Inflammatory macrophage treated with lipopolysaccharide for 1 hour (primary cell): ENCODE measurements at regions not wholly inside any gene's neighbourhood (a gene's known extent, or its start where the extent isn't known, plus 50 kb on each side); places are given as distances from the start of the nearest gene placed in this dataset.
A peak's percentile ranks its signal among the peaks of the same experiment; 100 is the strongest.

Experiments
- DNase-seq, 2 donors: peaks; one replicate each; pipeline ENCODE4 v3.0.0-alpha.2; 2020 to 2022

DNA sequence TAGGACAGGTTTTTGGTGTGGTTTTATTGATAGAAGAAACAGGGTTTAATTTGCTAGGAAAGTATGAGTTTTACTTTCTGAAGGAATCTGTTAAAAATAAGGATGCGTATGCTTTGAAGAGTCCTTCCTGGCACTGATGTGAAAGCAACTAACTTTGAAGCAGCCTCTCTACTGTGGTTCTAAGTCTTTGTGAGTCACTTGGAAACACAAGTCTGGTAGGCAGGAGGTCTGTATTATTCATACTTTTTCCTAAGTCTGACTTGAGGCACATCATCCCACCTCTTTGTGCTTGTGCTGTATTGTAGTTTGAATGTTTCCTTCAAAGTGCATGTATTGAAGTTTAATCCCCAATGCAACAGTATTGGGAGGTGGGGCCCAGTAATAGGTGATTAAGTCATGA is 129.0 kb downstream of the TAF11L14 start:
- no peak for DNase-seq

DNA sequence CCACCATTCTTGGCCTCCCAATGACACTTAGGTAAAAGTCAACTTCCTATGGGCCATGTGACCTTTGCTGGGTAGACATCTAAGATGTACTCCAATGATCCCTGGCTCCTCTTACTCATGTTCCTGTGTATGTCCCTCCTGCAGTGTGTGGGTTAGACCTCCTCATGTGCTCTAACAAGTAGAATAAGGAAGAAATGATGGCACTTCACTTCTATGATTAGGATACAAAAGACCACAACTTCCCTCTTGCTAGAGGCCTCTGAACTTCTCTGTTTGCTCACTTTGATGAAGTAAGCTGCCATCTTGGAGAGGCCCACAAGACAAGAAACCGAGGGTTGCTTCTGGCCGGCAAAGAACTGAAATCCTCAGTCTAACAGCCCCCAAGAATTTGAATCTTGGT is 131.8 kb downstream of the TAF11L14 start:
- DNase-seq, result peak; percentile 18 to 28

DNA sequence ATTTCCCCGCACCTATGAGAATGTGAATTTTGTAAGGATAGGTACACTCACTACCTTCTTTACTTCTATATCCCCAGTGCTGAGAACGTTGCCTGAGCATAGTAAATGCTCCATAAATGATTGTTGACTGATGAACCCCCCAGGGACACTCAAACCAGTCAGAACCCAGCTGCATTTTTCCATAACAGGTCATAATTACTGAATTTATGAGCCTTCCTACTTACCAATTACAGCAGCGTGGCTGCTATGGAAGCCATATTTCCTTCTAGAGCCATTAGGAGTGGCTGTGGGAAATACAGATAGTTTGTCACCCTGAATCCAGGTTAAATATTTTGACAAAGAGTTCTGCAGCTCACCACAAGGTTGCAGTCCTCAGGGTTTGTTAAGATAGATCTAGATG is 135.0 kb downstream of the TAF11L14 start:
- no peak for DNase-seq

DNA sequence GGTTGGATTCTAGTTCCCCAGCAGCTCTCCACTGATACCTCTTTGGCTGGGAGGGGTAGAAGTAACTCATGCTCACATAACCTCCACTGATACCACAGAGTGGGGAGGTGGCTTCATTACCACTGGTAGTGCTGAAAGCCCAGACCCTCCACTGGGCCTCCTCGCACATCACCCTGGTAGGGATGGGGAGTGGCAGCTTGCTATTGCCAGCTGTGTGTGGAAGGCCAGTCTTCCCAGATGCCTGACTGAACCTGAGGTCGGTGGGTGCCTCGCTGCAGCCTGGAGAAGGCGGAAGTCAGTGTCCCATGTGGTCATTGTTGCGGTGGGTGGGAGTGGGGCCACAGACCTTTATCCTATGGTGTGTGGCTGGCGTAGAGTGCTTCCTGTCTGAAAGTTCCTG is 138.0 kb downstream of the TAF11L14 start:
- no peak for DNase-seq

DNA sequence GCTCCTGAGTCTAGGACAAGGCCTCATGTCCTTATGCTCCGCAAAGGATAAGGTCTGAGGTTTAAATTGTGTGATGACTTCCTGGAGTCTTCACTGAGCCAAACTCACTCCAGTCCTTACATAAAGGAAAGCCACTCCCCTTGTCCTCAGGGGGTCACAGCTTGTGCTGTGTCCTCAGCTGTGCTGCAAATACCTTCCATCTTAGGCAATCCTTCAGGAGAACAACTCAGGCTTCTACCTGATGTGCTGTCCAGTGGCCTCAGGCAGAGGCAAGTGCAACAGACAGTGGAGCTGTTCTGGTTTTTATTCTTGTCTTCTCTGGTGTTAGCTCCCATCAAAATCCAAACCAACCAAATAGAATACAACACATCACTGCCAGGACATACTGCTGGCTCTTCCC is 151.5 kb downstream of the TAF11L14 start:
- DNase-seq, result no peak

DNA sequence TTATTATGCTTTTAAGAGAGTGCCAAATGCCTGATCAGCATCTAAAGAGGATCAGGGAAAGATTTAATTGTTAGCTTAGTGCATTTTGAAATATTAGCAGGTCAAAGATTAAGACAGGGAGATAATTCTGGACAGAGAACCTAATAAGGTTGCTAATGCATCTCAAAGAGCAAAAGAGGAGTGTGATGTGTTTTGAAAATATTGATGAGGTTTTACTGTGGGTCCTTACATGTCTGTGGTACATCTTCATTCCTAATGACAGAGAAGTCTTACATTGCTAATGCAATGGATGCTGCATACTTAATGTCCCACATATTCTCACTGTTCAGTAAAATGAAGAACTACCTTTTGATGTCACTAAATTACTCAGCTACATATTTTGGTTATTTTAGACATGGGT is 154.1 kb downstream of the TAF11L14 start:
- DNase-seq, result no peak

DNA sequence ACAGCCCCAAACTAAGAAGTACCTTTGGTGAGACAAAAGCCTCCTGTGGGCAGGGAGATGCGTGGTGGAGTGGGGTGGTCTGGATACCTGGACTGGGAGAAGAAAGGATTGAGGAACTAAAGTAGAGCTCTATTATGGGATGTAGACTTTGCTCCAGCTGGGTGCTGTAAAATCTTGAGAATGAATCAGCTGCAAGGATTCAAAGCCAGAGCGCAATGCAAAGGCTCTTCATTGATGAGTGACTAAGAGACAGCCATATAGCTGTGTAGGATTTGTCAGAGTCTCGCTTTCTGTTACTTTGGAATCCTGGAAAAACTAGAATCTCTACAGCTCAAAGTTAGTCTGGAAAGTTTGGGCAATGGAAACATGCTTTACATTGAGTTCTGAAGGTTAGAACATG is 159.9 kb downstream of the TAF11L14 start:
- DNase-seq, result no peak

DNA sequence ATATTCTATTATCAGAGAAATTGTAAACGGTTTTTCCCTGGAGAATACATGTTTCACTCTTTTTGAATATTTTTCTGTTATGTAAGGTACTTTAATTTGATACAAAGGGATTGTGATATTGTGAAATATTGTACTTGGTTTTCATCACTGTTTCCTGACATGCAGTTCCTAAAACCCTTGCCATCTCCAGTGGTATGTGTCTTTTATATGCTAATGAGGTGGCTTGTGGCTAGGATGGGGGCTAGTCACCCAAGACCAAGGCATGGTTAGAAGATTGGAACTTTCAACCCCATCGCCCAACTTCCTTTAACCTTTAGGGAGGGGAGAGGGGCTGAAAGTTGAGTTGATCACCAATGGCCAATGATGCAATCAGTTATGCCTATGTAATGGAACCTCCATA is 160.6 kb downstream of the TAF11L14 start:
- no peak for DNase-seq

DNA sequence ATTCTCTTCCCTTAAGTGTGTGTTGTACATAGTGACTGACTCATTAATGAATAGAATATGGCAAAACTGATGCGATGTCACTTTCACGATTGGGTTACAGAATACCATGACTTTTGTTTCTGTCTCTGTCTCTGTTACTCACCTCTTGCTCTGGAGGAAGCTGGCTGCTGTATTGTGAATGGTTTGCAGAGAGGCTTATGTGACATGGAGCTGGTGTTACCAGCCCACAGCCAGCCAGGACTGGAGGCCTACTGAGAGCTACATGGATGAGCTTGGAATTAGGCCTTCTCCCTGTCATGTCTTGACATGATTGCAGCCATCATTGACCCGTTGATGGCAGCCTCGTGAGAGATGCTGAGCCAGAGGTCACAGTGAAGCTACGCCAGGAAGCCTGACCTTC is 161.9 kb downstream of the TAF11L14 start:
- no peak for DNase-seq

DNA sequence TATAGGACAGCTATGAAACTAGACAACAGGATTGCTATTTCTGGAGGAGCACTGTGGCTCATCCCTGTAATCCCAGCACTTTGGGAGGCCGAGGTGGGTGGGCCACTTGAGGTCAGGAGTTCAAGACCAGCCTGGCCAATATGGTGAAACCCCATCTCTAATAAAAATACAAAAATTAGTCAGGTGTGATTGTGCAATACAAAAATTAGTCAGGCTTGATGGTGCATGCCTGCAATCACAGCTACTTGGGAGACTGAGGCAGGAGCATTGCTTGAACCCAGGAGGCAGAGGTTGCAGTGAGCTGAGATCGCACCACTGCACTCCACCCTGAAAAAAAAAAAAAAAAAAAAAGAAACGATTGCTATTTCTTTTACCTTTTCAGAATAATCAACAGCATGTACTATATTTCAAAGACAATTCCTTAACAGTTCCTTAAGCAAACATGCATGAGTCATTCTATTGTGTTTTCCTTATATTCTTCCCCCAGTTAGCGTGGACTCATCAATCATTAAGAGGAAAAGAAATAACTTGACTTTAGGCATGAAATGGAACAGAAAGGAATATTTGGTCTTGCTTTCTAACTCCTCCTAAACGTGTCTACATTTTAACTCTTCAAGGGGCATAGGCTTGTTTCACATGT is 162.6 kb downstream of the TAF11L14 start:
- no peak for DNase-seq

DNA sequence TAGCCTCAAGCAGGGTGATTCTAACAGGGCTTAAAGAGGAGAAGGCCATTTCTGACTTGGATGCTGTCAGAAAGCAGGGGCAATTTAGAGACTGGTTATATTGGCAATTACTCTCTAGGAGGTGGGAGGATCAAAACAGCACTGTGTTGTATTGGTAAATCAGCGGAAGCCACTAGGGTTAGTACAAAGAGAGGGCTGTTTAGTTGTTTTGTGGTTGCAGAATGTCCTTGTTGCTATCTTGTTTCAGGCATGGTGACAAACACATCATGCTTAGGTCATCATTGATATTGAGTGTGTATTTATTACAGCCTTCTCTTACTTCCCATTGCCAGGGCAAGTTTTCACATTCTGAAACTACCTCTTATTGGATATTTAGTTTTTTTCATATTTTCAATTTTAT is 165.3 kb downstream of the TAF11L14 start:
- no peak for DNase-seq

DNA sequence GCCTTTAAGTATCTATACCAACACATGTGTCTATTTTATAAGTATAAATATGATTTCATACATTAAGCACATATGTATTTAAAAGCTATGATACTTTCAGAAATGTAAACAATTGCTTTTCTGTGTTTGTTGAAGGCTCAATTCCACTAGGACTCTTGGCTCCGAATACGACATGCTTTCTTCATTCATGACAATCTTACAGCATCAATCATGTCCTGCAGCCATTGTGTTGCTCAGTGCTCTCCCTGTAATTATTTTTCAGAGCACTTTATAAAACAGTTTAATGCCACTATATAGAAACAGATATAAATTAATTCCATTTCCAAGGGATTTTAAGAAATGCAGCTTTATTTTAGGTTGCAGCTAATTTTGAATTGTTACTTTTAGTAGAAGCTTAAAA is 167.3 kb downstream of the TAF11L14 start:
- DNase-seq, result no peak

DNA sequence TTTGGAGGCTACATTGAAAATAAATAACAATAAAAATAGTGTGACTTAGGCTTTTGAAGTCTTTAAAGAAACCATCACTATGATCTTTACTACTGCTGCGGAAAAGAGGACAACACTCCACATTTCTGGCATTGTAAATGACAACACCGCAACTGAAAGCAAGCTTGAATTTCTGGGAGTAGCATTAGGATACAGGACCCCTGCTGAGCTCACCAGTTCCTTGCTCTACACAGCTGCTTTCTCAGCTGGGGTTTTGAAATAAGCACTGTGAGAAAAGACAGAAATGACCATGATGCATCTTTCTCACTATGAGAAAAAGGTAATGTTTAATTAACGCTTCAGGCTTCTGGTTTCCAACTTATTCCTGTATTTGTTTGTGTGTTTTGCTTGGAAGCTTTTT is 168.0 kb downstream of the TAF11L14 start:
- DNase-seq, result no peak

DNA sequence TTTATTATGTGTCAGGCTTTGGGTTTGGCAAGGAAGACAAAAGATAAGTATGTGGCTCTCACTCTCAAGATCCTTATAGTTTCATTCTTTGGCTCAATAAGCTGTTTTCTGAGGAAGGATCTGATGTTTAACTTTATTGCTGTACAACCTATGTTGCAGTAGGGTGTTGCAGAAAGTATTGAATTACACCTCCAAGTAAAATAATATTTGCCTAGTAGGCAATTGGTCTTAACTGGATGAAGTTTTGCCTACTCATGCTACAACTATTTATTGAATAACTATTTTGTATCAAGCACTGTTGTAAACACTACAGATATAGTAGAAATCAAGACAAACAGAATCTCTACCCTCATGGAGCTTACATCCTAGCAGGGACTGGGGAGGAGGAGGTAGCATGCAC is 169.7 kb downstream of the TAF11L14 start:
- DNase-seq, result no peak

DNA sequence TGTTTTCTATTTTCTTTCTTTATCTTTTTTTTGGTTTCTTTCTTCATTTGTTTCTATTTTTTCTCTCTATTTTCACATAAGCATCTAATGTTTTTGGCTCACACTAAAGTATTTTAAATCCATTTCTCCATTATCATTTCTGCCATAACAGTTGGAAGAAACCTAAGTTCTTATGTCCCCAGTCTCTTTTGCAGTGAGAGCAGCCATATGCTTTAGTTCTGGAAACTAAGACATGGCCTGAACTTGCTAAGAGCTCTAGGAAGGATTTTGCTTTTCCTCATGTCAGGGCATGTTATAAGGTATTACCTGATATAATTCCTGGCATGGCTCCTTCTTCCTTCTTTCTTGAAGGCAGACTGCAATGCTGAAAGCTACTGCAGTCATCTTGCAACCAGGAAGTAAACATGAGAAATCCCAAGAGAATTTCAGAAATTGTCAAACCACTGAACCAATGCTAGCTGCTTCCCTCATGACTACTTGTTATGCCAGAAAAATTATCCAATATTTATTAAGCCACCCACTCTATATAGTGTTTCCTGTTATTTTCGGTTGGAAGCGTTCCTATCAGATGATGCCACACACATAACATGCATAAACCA is 171.1 kb downstream of the TAF11L14 start:
- peak in 1 of 2 donors; percentile 5 for DNase-seq

DNA sequence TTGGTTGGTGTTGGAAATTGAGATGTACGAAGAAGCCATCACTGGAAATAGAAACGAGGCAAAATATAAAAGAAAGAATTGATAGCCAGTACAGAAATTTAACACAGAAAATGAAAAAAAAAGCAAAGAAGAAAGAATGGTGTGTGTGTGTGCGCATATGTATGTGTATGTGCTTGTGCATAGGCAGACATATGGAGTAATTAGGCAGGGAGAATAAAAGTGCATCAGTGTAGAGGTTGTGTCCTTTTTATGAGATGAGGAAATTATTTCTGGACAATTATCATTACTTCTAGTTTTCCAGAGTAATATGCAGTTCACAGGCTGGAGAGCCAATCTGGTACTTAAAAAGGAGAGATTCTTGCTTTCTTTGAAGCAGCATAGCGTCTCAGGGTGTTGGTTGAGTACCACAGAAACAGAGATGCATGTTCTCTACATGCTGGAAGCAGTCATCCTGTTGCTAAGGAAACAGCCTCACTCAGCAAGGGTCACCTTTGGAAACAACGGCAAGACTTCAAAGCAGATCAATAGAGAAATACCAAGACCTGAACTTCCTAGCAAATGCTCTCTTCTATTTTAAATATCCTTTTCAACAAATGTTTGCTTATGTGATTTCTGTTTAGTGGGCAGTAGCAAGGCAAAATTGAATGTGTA is 172.7 kb downstream of the TAF11L14 start:
- DNase-seq, result no peak

DNA sequence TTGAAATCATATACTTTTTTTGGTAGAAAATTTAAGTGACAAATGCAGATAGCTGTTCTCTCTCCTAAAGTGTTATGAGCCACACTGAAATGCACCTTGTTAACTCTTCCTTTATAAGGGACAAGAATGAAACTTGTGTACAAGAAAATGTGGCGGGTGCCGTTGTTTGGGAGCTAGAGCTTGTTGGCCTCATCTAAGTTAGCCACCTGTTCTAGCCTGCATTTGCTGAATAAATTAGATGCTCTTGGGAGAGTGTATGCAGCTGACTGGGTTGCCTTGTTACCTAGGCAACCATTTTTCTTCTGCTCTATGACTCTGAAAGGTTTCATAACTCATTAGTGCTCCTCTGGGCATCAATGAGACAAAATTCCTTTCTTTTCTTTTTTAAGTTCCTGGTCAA is 174.3 kb downstream of the TAF11L14 start:
- DNase-seq, result no peak

DNA sequence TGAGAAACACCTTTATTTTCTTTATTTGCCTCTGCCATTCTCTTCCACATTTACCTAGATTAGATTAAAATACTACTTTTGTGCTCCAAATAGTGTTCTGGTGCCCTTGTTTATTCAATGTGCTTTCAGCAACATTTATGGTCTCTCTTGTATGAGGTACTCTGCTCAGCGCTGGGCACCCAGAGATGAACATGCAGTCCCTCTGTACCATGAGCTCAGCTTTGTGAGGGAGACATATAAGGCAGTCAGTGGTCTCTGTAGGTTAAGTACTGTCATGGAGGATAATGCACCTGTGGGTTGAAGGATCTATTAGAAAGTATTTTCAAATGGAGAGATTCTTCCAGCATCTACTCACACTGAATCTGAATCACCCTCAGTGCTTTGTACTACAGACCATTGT is 176.5 kb downstream of the TAF11L14 start:
- no peak for DNase-seq

DNA sequence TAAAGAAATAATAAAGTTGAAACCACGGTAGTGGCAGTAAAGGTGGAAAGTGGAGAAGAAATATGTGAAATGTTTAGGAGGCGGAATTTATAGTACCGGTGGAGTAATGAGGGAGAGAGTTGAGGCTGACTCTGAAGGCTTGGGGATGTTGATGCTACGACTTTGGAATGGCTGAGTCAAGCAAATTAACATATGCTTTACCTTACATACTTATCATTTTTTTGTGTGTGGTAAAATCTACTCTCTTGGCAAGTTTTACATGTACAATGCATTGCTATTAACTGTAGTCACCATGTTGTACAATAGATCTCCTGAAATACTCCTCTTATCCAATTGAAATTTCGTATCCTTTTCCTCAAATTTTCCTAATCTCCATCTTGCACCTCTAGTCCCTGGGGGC is 179.0 kb downstream of the TAF11L14 start:
- no peak for DNase-seq

DNA sequence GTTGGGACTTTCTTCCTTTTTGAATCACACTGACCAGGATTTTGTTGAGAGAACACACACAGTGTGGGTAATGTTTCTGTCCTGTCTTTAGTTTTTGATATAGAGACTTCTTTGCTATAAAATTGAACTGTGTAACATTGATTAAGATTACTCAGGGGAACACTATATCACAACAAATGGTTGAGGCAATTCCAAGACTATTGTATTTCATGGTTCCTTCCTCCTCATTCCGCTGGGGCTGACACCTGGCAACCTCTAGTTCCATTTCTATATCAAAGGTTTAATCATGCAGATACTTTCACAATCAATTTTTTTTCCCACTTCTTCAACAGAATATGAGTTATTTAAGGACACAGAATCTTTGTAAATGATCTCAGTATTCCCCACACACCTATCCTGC is 182.2 kb downstream of the TAF11L14 start:
- no peak for DNase-seq

DNA sequence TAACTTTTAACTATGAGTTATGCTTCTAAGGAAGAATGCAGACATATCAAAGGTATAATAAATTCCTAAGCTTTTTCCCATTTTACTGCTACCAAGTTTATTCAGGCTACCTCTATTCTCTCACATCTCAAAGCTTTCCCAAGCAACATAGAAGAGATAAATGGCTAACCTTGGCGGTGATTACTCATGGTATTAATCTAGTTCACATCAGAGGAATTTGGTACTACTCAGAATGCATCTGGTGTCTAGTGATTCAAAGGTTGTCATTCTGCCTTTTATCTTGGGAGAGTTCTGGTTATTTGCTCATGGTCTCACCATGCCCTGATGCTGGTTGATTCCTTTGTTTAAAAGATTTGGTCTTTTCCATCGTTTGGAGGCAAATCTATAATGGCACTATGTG is 182.7 kb downstream of the TAF11L14 start:
- DNase-seq, result no peak

DNA sequence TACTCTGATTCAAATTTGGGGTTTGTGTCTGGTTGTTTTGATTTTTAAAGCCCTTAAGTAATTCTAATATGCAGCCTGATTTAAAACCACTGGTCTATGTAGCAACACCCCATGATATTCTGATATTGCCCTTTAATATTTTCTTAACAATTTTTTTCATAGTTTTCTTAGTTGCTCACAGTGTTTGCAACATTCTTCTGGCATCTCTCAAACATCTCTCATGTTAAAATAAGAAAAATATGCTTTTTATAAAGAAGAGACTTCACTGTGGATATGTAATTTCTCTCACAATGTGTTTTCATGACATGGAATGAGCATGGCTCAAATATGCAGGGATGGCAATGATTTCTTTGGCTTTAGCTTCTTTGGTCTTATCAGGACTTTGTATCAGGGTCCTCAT is 183.7 kb downstream of the TAF11L14 start:
- DNase-seq, result no peak

DNA sequence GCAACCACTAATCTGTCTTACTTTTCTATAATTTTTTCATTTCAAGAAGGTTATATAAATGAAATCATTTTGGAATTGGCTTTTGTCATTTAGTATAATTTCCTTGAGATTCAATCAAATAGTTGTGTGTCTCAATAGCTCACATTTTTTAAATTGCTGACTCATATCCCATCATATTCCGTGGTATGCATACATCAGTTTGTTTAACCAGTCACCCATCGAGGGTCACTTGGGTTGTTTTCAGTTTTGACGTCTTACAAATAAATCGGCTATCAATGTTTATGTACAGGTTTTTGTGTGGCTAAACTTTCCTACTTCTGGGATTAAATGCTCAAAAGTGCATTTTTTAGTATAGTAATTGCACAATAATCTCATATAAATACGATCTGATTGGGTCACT is 185.5 kb downstream of the TAF11L14 start:
- DNase-seq, result no peak

DNA sequence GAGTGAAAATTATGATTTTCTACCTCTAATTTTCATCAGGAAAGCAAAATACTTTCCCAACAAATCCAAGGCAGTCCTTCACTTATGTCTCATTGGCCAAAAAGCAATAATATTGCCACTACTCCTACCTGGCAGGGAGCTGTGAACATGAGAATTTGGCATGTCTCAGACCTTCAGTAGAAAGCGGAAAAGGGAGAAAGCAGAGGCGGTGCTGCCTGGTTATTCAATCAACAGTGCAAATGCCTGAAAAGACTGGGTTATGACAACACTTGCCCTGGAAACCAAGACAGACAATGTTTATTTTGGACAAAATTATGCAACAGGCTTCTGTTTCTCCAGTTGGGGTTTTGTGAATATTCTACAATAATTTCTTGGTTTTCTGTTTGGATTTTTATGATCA is 194.4 kb downstream of the TAF11L14 start:
- DNase-seq, result no peak

DNA sequence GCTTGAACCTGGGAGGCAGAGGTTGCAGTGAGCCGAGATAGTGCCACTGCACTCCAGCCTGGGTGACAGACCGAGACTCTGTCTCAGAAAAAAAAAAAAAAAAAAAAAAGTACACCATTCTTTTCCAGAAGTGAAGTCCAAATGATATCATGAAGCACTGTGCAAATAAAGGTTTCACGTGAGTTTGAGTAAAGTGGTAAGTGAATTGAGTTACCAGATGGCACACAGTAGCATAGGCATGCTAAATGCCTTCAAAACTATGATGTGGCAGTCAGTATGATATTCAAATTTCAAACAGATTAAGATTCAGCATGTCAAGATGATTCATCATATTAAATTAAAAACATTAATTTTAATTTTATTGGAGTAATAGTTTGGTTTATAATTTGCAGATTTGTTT is 195.2 kb downstream of the TAF11L14 start:
- DNase-seq, result no peak
